ENCODE measurements at regions not wholly inside any gene's neighbourhood (a gene's known extent, or its start where the extent isn't known, plus 50 kb on each side); places are given as distances from the start of the nearest gene placed in this dataset.

DNA sequence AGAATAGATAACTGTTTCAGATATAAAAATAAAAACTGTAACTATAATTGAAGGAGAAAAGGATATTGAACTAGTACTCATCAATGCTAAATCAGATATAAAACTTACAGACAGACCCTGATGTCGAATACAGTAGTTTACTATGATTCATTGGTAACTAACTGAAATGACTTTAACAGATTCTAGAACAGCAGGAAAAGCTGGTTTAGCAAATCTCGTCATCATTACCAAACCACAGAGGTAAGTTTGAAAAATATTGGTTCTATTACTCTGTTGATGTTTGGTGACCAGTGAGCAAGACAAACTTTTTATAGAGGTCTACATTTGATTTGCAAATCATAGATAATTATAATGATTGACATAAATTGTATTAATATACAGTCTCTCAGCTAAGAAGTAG, 551.4 kb upstream of the ADGRL3 start:
- H3K4me3 ChIP-seq (ENCODE audit: low read length in 3 of 3), result no peak overlapping the region
- H3K27ac ChIP-seq (ENCODE audit: low read depth in 2 of 2, low read length in 2 of 2), result no peak overlapping the region
- H3K4me1 ChIP-seq (ENCODE audit: control insufficient read depth in 2 of 3, insufficient read depth in 2 of 3, low read depth in 1 of 3, low read length in 3 of 3), result no peaks in the 10 kb centered on the region
- DNase-seq (no peak), FAIRE-seq (no peak)
- H3K27me3 ChIP-seq (ENCODE audit: control insufficient read depth, insufficient read depth, low read length), result no peaks in the 10 kb centered on the region
- H3K9me3 ChIP-seq (ENCODE audit: control insufficient read depth in 2 of 3, insufficient read depth in 1 of 3, low read length in 3 of 3), result peaks cover 0 to 2% (median 2%) of the 10 kb centered on the region in 3 donors
- intact Hi-C loops (cut with DNase I), result no loop called here
- H3K9ac ChIP-seq (ENCODE audit: low read length in 3 of 3), result no peak overlapping the region
- TF ChIP-seq CTCF (IDR thresholded peaks at IDR 0.05; ENCODE audit: borderline replicate concordance, extremely low read depth, insufficient read depth), result no peak
- H3K36me3 ChIP-seq (ENCODE audit: control insufficient read depth in 2 of 3, insufficient read depth in 3 of 3, low read length in 3 of 3), result no peaks in the 10 kb centered on the region

GRCh38 chr4:60652933-60653332, 547.2 kb upstream of the ADGRL3 start:
- FAIRE-seq (no peak), DNase-seq (no peak)
- Histone ChIP-seq H3K4me1 (ENCODE audit: control insufficient read depth in 2 of 3, insufficient read depth in 2 of 3, low read depth in 1 of 3, low read length in 3 of 3) (no peaks in the 10 kb centered on the region), H3K4me3 (ENCODE audit: low read length in 3 of 3) (no peak overlapping the region), H3K9me3 (ENCODE audit: control insufficient read depth in 2 of 3, insufficient read depth in 1 of 3, low read length in 3 of 3) (peaks cover 0 to 2% (median 0%) of the 10 kb centered on the region in 3 donors), H3K36me3 (ENCODE audit: control insufficient read depth in 2 of 3, insufficient read depth in 3 of 3, low read length in 3 of 3) (no peaks in the 10 kb centered on the region), H3K27me3 (ENCODE audit: control insufficient read depth, insufficient read depth, low read length) (no peaks in the 10 kb centered on the region), H3K27ac (ENCODE audit: low read depth in 2 of 2, low read length in 2 of 2) (no peak overlapping the region), H3K9ac (ENCODE audit: low read length in 3 of 3) (no peak overlapping the region)
- intact Hi-C loops (cut with DNase I), result no loop called here
- TF ChIP-seq CTCF (IDR thresholded peaks at IDR 0.05; ENCODE audit: borderline replicate concordance, extremely low read depth, insufficient read depth), result no peak

DNA sequence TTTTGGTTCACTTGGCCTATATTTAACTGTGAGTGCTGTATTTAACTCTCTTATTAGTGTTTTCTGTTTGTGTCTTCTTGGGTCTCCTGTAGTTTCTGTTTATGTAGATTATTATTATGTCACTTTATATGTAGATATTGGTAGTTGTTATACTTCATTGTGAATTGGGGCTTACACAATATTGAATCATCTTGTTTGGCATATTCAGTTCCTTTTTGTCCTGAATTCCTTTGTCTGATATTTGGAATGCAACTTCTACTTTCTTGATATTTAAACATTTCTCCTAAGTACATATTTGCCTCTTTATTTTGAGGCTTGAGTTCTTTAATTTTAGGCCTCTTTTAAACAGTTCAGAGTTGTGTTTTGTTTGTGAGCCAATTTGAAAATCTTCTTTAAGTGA, 544.8 kb upstream of the ADGRL3 start:
- H3K36me3 ChIP-seq (ENCODE audit: control insufficient read depth in 2 of 3, insufficient read depth in 3 of 3, low read length in 3 of 3), result no peaks in the 10 kb centered on the region
- H3K27me3 ChIP-seq (ENCODE audit: control insufficient read depth, insufficient read depth, low read length), result no peaks in the 10 kb centered on the region
- TF ChIP-seq CTCF (IDR thresholded peaks at IDR 0.05; ENCODE audit: borderline replicate concordance, extremely low read depth, insufficient read depth), result no peak
- H3K9me3 ChIP-seq (ENCODE audit: control insufficient read depth in 2 of 3, insufficient read depth in 1 of 3, low read length in 3 of 3), result no peaks in the 10 kb centered on the region
- intact Hi-C loops (cut with DNase I), result no loop called here
- FAIRE-seq (no peak), DNase-seq (no peak)
- no peak overlapping the region for H3K4me3 ChIP-seq (ENCODE audit: low read length in 3 of 3)
- no peak overlapping the region for H3K27ac ChIP-seq (ENCODE audit: low read depth in 2 of 2, low read length in 2 of 2)
- H3K4me1 ChIP-seq (ENCODE audit: control insufficient read depth in 2 of 3, insufficient read depth in 2 of 3, low read depth in 1 of 3, low read length in 3 of 3), result no peaks in the 10 kb centered on the region
- H3K9ac ChIP-seq (ENCODE audit: low read length in 3 of 3), result no peak overlapping the region

GRCh38 chr4:60656171-60656570, 544.0 kb upstream of the ADGRL3 start:
- no peaks in the 10 kb centered on the region for H3K4me1 ChIP-seq (ENCODE audit: control insufficient read depth in 2 of 3, insufficient read depth in 2 of 3, low read depth in 1 of 3, low read length in 3 of 3)
- H3K4me3 ChIP-seq (ENCODE audit: low read length in 3 of 3), result no peak overlapping the region
- H3K27ac ChIP-seq (ENCODE audit: low read depth in 2 of 2, low read length in 2 of 2), result no peak overlapping the region
- FAIRE-seq, result no peak
- no peaks in the 10 kb centered on the region for H3K36me3 ChIP-seq (ENCODE audit: control insufficient read depth in 2 of 3, insufficient read depth in 3 of 3, low read length in 3 of 3)
- H3K9me3 ChIP-seq (ENCODE audit: control insufficient read depth in 2 of 3, insufficient read depth in 1 of 3, low read length in 3 of 3), result no peaks in the 10 kb centered on the region
- no peak overlapping the region for H3K9ac ChIP-seq (ENCODE audit: low read length in 3 of 3)
- H3K27me3 ChIP-seq (ENCODE audit: control insufficient read depth, insufficient read depth, low read length), result no peaks in the 10 kb centered on the region
- TF ChIP-seq CTCF (IDR thresholded peaks at IDR 0.05; ENCODE audit: borderline replicate concordance, extremely low read depth, insufficient read depth), result no peak
- no peak for DNase-seq
- intact Hi-C loops (cut with DNase I), result no loop called here
